T-helper 2 cell treated with Interferon-gamma antibody and Interleukin-4, amounts not matched to agents 5 μg/mL and 100 μg/mL, for 36 hours (primary cell): ENCODE measurements at regions not wholly inside any gene's neighbourhood (a gene's known extent, or its start where the extent isn't known, plus 50 kb on each side); places are given as distances from the start of the nearest gene placed in this dataset.

Experiments
- DNase-seq: peaks from one replicate; pipeline ENCODE4 v3.0.0; 2021; ENCODE audit warnings: low spot score
- H3K27ac Mint-ChIP-seq: one replicate; pipeline ENCODE4 v1.8.0; 2021; ENCODE audit warnings: mild to moderate bottlenecking, mixed read lengths
- H3K27me3 Mint-ChIP-seq: one replicate; pipeline ENCODE4 v1.8.0; 2021; ENCODE audit warnings: low read depth, mixed read lengths
- H3K36me3 Mint-ChIP-seq: one replicate; pipeline ENCODE4 v1.8.0; 2021; ENCODE audit warnings: low read depth, mixed read lengths
- H3K4me1 Mint-ChIP-seq: one replicate; pipeline ENCODE4 v1.8.0; 2021; ENCODE audit warnings: low read depth, mixed read lengths
- H3K4me3 Mint-ChIP-seq: one replicate; pipeline ENCODE4 v1.8.0; 2022; ENCODE audit warnings: mild to moderate bottlenecking, moderate library complexity, mixed read lengths
- H3K9me3 Mint-ChIP-seq: one replicate; pipeline ENCODE4 v1.8.0; 2021; ENCODE audit warnings: mixed read lengths

DNA sequence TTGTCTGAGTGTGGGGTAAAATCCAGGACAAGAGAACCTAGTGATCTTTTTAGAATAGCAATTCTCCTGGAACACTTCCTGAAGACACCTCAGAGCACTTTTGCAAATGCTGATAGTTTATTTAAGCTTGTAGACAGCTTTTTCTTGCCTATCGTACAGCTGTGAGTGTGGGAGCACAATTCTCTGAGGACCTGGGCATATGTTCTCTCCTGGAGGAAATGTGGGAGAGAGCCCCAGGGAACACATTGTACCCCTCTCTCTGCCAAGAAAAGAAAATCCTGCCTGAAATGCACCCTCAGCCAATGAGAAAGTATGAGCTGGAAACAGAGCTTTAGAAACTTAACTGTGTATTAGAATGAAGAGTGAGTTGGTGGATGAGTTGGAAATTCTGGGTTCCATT lies 308.3 kb upstream of the SEMA6D start:
- no peak overlapping the region for H3K4me3 Mint-ChIP-seq
- no peak overlapping the region for H3K27ac Mint-ChIP-seq
- no peak for DNase-seq
- H3K27me3 Mint-ChIP-seq: no peaks in the 10 kb centered on the region
- no peaks in the 10 kb centered on the region for H3K4me1 Mint-ChIP-seq
- no peaks in the 10 kb centered on the region for H3K36me3 Mint-ChIP-seq
- H3K9me3 Mint-ChIP-seq: peaks cover 4% of the 10 kb centered on the region

DNA sequence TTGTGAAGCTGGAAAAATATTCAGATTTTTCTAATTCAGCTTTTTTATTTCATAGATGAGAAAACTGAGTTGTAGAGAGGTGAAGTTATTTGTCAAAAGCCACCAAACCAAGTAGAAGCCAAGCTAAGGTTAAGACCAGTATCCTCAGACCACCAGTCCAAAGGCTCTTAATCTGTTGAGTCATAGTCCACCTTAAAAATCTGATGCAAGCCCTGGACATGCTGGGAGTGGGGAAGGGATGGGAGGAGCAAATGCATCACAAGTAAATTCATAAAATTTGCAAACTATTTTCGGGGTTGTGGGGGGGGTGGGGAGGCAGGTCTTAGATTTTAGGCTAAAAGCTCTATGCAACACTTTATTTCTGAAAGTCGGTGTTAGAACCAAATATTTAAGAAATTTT lies 307.7 kb upstream of the SEMA6D start:
- no peaks in the 10 kb centered on the region for H3K36me3 Mint-ChIP-seq
- no peaks in the 10 kb centered on the region for H3K27me3 Mint-ChIP-seq
- no peaks in the 10 kb centered on the region for H3K4me1 Mint-ChIP-seq
- H3K9me3 Mint-ChIP-seq: peaks cover 4% of the 10 kb centered on the region
- no peak for DNase-seq
- no peak overlapping the region for H3K4me3 Mint-ChIP-seq
- no peak overlapping the region for H3K27ac Mint-ChIP-seq

GRCh38 chr15:47410247-47410646 lies 307.1 kb upstream of the SEMA6D start:
- Mint-ChIP-seq H3K9me3 (peaks cover 4% of the 10 kb centered on the region), H3K27me3 (no peaks in the 10 kb centered on the region), H3K36me3 (no peaks in the 10 kb centered on the region), H3K4me1 (no peaks in the 10 kb centered on the region), H3K4me3 (no peak overlapping the region), H3K27ac (no peak overlapping the region)
- DNase-seq: no peak

- no peak for DNase-seq
- peaks cover 4% of the 10 kb centered on the region for H3K9me3 Mint-ChIP-seq
Observed at GRCh38 chr15:47411733-47412132, 305.6 kb upstream of the SEMA6D start.

DNA sequence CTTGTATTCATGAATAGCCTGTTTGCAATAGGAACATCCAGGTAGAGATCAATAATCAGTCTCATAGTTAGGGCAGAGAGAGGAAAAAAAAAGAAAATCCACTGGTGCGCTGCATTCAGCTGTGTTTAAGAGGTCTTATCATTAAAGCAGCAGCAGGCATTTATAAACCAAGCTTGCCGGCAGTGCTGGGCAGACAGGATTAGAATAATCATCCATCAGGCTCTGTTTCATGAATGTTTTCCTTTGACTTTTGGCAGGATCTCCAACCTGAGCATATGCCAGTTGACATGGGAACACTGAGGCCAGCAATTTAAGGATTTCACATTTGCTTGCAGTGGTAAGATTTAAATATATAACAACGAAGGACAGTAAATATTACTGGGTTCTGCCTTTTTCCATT lies 305.2 kb upstream of the SEMA6D start:
- Mint-ChIP-seq H3K27me3 (no peaks in the 10 kb centered on the region), H3K4me1 (no peaks in the 10 kb centered on the region), H3K4me3 (no peak overlapping the region), H3K9me3 (peaks cover 4% of the 10 kb centered on the region), H3K36me3 (no peaks in the 10 kb centered on the region), H3K27ac (no peak overlapping the region)
- no peak for DNase-seq

More at GRCh38 chr15:47411733-47412132, 305.6 kb upstream of the SEMA6D start:
- Mint-ChIP-seq H3K4me1 (no peaks in the 10 kb centered on the region), H3K36me3 (no peaks in the 10 kb centered on the region), H3K27ac (no peak overlapping the region), H3K4me3 (no peak overlapping the region), H3K27me3 (no peaks in the 10 kb centered on the region)

GRCh38 chr15:47412802-47413201 lies 304.5 kb upstream of the SEMA6D start:
- no peaks in the 10 kb centered on the region for H3K36me3 Mint-ChIP-seq
- H3K27me3 Mint-ChIP-seq: no peaks in the 10 kb centered on the region
- H3K4me3 Mint-ChIP-seq: no peak overlapping the region
- H3K4me1 Mint-ChIP-seq: no peaks in the 10 kb centered on the region
- peaks cover 4% of the 10 kb centered on the region for H3K9me3 Mint-ChIP-seq
- DNase-seq: no peak
- no peak overlapping the region for H3K27ac Mint-ChIP-seq

DNA sequence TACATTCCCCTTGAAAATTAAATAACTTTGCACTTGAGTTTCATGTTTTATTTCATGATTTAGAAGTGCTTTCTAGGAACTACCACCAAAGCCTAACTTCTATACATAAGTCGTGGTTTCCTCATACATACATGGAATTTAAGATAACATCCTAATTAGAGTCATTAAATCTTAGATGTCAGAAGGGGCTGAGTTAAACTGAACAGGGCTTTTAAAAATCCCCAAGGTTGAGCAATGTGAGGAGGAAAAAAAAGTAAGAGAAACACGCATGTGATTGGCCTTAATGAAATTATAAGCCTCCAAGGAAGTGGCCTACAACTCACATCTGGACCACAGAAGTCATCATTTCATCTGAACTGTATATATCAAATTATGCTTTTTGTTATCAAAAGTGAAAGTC lies 303.1 kb upstream of the SEMA6D start:
- no peak overlapping the region for H3K4me3 Mint-ChIP-seq
- H3K27ac Mint-ChIP-seq: no peak overlapping the region
- no peaks in the 10 kb centered on the region for H3K36me3 Mint-ChIP-seq
- peaks cover 4% of the 10 kb centered on the region for H3K9me3 Mint-ChIP-seq
- no peak for DNase-seq
- no peaks in the 10 kb centered on the region for H3K27me3 Mint-ChIP-seq
- H3K4me1 Mint-ChIP-seq: no peaks in the 10 kb centered on the region

GRCh38 chr15:47415539-47415971 lies 301.8 kb upstream of the SEMA6D start:
- peaks cover 4% of the 10 kb centered on the region for H3K9me3 Mint-ChIP-seq
- DNase-seq: no peak
- H3K27ac Mint-ChIP-seq: no peak overlapping the region
- no peaks in the 10 kb centered on the region for H3K27me3 Mint-ChIP-seq
- no peaks in the 10 kb centered on the region for H3K4me1 Mint-ChIP-seq
- H3K4me3 Mint-ChIP-seq: no peak overlapping the region
- H3K36me3 Mint-ChIP-seq: no peaks in the 10 kb centered on the region

- DNase-seq: no peak
- Mint-ChIP-seq H3K4me1 (no peaks in the 10 kb centered on the region), H3K27me3 (no peaks in the 10 kb centered on the region), H3K4me3 (no peak overlapping the region), H3K9me3 (no peaks in the 10 kb centered on the region), H3K27ac (no peak overlapping the region), H3K36me3 (no peaks in the 10 kb centered on the region)
Observed at GRCh38 chr15:47422881-47423665, 294.2 kb upstream of the SEMA6D start.

DNA sequence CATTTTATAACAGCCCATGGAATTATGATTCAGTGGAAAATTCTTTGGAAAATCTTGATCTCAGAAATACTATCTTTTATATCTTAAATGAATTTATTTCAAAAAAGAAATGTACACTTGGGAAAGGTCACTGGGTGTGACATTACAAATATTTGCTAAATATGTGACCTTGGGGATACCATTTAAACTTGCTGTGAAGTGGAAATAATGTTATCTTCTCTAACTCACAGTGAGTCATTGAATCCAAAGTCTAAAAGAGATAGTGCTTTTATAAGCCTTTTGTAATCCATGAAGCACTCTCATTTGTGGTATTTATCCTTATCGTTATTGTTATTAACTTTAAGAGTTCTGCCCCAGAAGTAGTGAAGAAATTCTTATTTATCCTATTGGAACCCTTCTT lies 289.8 kb upstream of the SEMA6D start:
- Mint-ChIP-seq H3K27me3 (no peaks in the 10 kb centered on the region), H3K4me3 (no peak overlapping the region), H3K9me3 (no peaks in the 10 kb centered on the region), H3K36me3 (no peaks in the 10 kb centered on the region), H3K27ac (no peak overlapping the region), H3K4me1 (no peaks in the 10 kb centered on the region)
- DNase-seq: no peak

DNA sequence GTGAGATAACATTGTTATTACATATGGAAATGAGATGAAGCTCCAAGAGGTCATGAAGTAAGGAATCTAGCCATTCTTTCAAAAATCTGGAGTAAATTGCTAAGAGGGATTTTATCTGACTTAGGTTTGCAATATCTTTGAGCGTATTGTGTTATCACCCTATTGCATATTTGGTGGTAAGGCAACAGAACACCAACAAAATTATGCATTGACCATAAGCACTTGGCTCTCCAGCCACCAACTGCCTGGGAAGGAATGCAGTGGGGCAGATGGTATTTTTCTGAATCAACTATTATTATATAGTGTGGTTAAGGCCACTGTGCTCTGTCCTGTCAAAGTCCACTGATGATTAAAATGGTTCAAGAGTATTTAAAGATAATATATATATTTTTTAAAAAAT lies 287.9 kb upstream of the SEMA6D start:
- Mint-ChIP-seq H3K27ac (no peak overlapping the region), H3K27me3 (no peaks in the 10 kb centered on the region), H3K4me1 (no peaks in the 10 kb centered on the region), H3K9me3 (no peaks in the 10 kb centered on the region), H3K4me3 (no peak overlapping the region), H3K36me3 (no peaks in the 10 kb centered on the region)
- no peak for DNase-seq

GRCh38 chr15:47431501-47431900 lies 285.8 kb upstream of the SEMA6D start:
- Mint-ChIP-seq H3K4me3 (no peak overlapping the region), H3K27me3 (no peaks in the 10 kb centered on the region), H3K36me3 (no peaks in the 10 kb centered on the region), H3K4me1 (no peaks in the 10 kb centered on the region), H3K27ac (no peak overlapping the region), H3K9me3 (no peaks in the 10 kb centered on the region)
- DNase-seq: no peak

GRCh38 chr15:47432826-47433225 lies 284.5 kb upstream of the SEMA6D start:
- no peaks in the 10 kb centered on the region for H3K4me1 Mint-ChIP-seq
- no peak overlapping the region for H3K4me3 Mint-ChIP-seq
- no peaks in the 10 kb centered on the region for H3K9me3 Mint-ChIP-seq
- H3K27ac Mint-ChIP-seq: no peak overlapping the region
- H3K36me3 Mint-ChIP-seq: no peaks in the 10 kb centered on the region
- no peak for DNase-seq
- H3K27me3 Mint-ChIP-seq: no peaks in the 10 kb centered on the region

DNA sequence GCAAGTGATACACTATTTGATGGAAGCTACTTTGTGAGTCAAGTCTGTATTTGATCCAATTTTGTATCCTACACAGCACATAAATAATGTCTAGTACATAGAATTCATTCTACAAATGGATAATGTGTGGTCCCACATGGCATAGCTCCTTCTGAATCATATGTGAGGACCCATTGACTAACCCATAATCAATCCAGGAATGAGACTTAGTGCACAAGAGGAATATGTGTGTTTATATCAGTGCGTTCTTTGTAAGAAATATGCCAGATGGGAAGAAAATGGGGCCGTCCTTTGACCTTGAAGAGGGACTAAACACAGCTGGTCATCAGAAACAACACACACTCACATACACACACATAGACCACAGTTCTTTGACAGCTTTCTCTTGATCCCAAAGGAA lies 282.7 kb upstream of the SEMA6D start:
- H3K9me3 Mint-ChIP-seq: no peaks in the 10 kb centered on the region
- no peaks in the 10 kb centered on the region for H3K4me1 Mint-ChIP-seq
- H3K27ac Mint-ChIP-seq: no peak overlapping the region
- DNase-seq: no peak
- no peaks in the 10 kb centered on the region for H3K27me3 Mint-ChIP-seq
- H3K36me3 Mint-ChIP-seq: no peaks in the 10 kb centered on the region
- no peak overlapping the region for H3K4me3 Mint-ChIP-seq

GRCh38 chr15:47437491-47437890 lies 279.8 kb upstream of the SEMA6D start:
- H3K9me3 Mint-ChIP-seq: no peaks in the 10 kb centered on the region
- no peak for DNase-seq
- no peaks in the 10 kb centered on the region for H3K4me1 Mint-ChIP-seq
- H3K27ac Mint-ChIP-seq: no peak overlapping the region
- no peaks in the 10 kb centered on the region for H3K36me3 Mint-ChIP-seq
- H3K4me3 Mint-ChIP-seq: no peak overlapping the region
- no peaks in the 10 kb centered on the region for H3K27me3 Mint-ChIP-seq
